IMR-90 (cell line): ENCODE measurements at regions not wholly inside any gene's neighbourhood (a gene's known extent, or its start where the extent isn't known, plus 50 kb on each side); places are given as distances from the start of the nearest gene placed in this dataset.

ENCODE experiments used
- ATAC-seq: fragments of 200-7000 bp; cut with Tn5 transposase; 2 replicates; pipeline ENCODE4 v1.9.1; 2020; ENCODE audit warnings: low read depth, mild to moderate bottlenecking, moderate library complexity
- BruUV-seq: library from RNA; stranded (reverse); fragments of 400-500 nt; replicated peaks from 2 replicates; lab custom pipeline; 2021; lab: Mats Ljungman, UMichigan
- CTCF ChIA-PET: fragments of 300-600 bp; formaldehyde crosslinking; extraction: SDS; loops from one replicate; lab custom pipeline; 2021; ENCODE audit warnings: antibody characterized with exemption; lab: Yijun Ruan, JAX
- POLR2A ChIA-PET: fragments of 300-600 bp; sonication (Branson Sonifier 250); formaldehyde crosslinking; loops from one replicate; lab custom pipeline; 2022; ENCODE audit warnings: antibody characterized with exemption; ENCODE audit not compliant: unreplicated experiment; lab: Charles Lee
- DNase-seq: peaks from one replicate; pipeline ENCODE4 v3.0.0; 2013
- H2AFZ ChIP-seq: replicated peaks from 2 replicates; pipeline ENCODE3; 2013; ENCODE audit warnings: low read length, mild to moderate bottlenecking; ENCODE audit not compliant: poor library complexity
- H2AK5ac ChIP-seq: 2 replicates; pipeline ENCODE4 v1.6.1; 2013; ENCODE audit warnings: low read depth, low read length, inconsistent platforms
- H2AK9ac ChIP-seq: replicated peaks from 2 replicates; pipeline ENCODE3; 2013; ENCODE audit warnings: mild to moderate bottlenecking, low read depth, low read length, moderate library complexity; ENCODE audit not compliant: poor library complexity
- H2BK120ac ChIP-seq: 2 replicates; pipeline ENCODE4 v1.6.1; 2013; ENCODE audit warnings: low read depth, low read length, inconsistent platforms
- H2BK15ac ChIP-seq: 3 replicates; pipeline ENCODE4 v1.6.1; 2013; ENCODE audit warnings: low read depth, low read length, inconsistent platforms
- H2BK20ac ChIP-seq: 2 replicates; pipeline ENCODE4 v1.6.1; 2013; ENCODE audit warnings: low read depth, mild to moderate bottlenecking, inconsistent platforms, low read length, moderate library complexity
- H2BK5ac ChIP-seq: 2 replicates; pipeline ENCODE4 v1.6.1; 2013; ENCODE audit warnings: mild to moderate bottlenecking, low read depth, low read length, inconsistent platforms; ENCODE audit not compliant: poor library complexity, severe bottlenecking
- H3K14ac ChIP-seq: replicated peaks from 2 replicates; pipeline ENCODE4 v1.6.1; 2013; ENCODE audit warnings: low read depth, low read length, inconsistent platforms
- H3K18ac ChIP-seq: 2 replicates; pipeline ENCODE4 v1.6.1; 2013; ENCODE audit warnings: low read depth, low read length, control low read depth
- H3K23ac ChIP-seq: 2 replicates; pipeline ENCODE4 v1.6.1; 2013; ENCODE audit warnings: low read depth, low read length, inconsistent platforms
- H3K27ac ChIP-seq: 2 replicates; pipeline ENCODE4 v1.5.1; 2013; ENCODE audit warnings: mild to moderate bottlenecking, control low read depth, low read length; ENCODE audit not compliant: insufficient read depth
- H3K27me3 ChIP-seq: 2 replicates; pipeline ENCODE4 v1.6.1; 2013; ENCODE audit warnings: low read length; ENCODE audit not compliant: control insufficient read depth, insufficient read depth
- H3K36me3 ChIP-seq: 2 replicates; pipeline ENCODE4 v1.6.1; 2013; ENCODE audit warnings: low read length, mixed read lengths; ENCODE audit not compliant: control insufficient read depth, insufficient read depth
- H3K4ac ChIP-seq: 2 replicates; pipeline ENCODE4 v1.6.1; 2013; ENCODE audit warnings: low read depth, low read length, inconsistent platforms
- H3K4me1 ChIP-seq: 2 replicates; pipeline ENCODE4 v1.6.1; 2013; ENCODE audit warnings: low read length, mixed read lengths; ENCODE audit not compliant: control insufficient read depth, insufficient read depth
- H3K4me2 ChIP-seq: 2 replicates; pipeline ENCODE4 v1.6.1; 2013; ENCODE audit warnings: low read depth, mild to moderate bottlenecking, control low read depth, low read length, moderate library complexity
- H3K4me3 ChIP-seq: 2 replicates; pipeline ENCODE4 v1.5.1; 2013; ENCODE audit warnings: low read depth, mild to moderate bottlenecking, control low read depth, low read length, moderate library complexity; ENCODE audit not compliant: insufficient read depth
- H3K56ac ChIP-seq: 2 replicates; pipeline ENCODE4 v1.6.1; 2013; ENCODE audit warnings: low read length, inconsistent platforms; ENCODE audit not compliant: insufficient read depth; ENCODE audit errors: extremely low read depth
- H3K79me1 ChIP-seq, 2 experiments: 2 replicates each; pipeline ENCODE4 v1.6.1; 2013; ENCODE audit warnings: low read length in 2 of 2, inconsistent platforms in 1 of 2, low read depth in 1 of 2
- H3K9ac ChIP-seq: 2 replicates; pipeline ENCODE4 v1.6.1; 2013; ENCODE audit warnings: low read depth, low read length, control low read depth
- H3K9me1 ChIP-seq: 2 replicates; pipeline ENCODE4 v1.6.1; 2013; ENCODE audit warnings: low read length, inconsistent platforms; ENCODE audit not compliant: insufficient read depth
- H3K9me3 ChIP-seq: 2 replicates; pipeline ENCODE4 v1.6.1; 2013; ENCODE audit warnings: low read length; ENCODE audit not compliant: control insufficient read depth, insufficient read depth
- H4K20me1 ChIP-seq: 2 replicates; pipeline ENCODE4 v1.6.1; 2013; ENCODE audit warnings: low read length, inconsistent platforms; ENCODE audit not compliant: insufficient read depth
- H4K5ac ChIP-seq: 2 replicates; pipeline ENCODE4 v1.6.1; 2013; ENCODE audit warnings: mild to moderate bottlenecking, low read depth, low read length, control low read depth
- H4K8ac ChIP-seq, 2 experiments: 2 replicates each; pipeline ENCODE4 v1.6.1; 2013; ENCODE audit warnings: low read depth in 2 of 2, low read length in 2 of 2, control low read depth in 1 of 2, inconsistent platforms in 1 of 2
- H4K91ac ChIP-seq: 2 replicates; pipeline ENCODE4 v1.6.1; 2013; ENCODE audit warnings: low read depth, low read length, inconsistent platforms; ENCODE audit not compliant: insufficient read depth
- FOS ChIP-seq: fragments of 150-350 bp; IDR thresholded peaks from 2 replicates; pipeline ENCODE4 v1.6.1; 2016; ENCODE audit warnings: low read depth, low read length
- MAZ ChIP-seq: IDR thresholded peaks from 2 replicates; pipeline ENCODE4 v1.6.1; 2012; ENCODE audit warnings: low read depth, mild to moderate bottlenecking, low read length, improper control_type of control experiment, moderate library complexity, borderline replicate concordance
- MXI1 ChIP-seq: IDR thresholded peaks from 2 replicates; pipeline ENCODE4 v1.6.1; 2012; ENCODE audit warnings: low read depth, mild to moderate bottlenecking, low read length, moderate library complexity, borderline replicate concordance
- RCOR1 ChIP-seq: IDR thresholded peaks from 2 replicates; pipeline ENCODE4 v1.6.1; 2012; ENCODE audit warnings: mild to moderate bottlenecking, low read length, improper control_type of control experiment; ENCODE audit not compliant: insufficient replicate concordance
- RFX5 ChIP-seq: IDR thresholded peaks from 2 replicates; pipeline ENCODE4 v1.8.0; 2012; ENCODE audit warnings: low read depth, mild to moderate bottlenecking, low read length, moderate library complexity
- SMC3 ChIP-seq: fragments of 150-350 bp; IDR thresholded peaks from 2 replicates; pipeline ENCODE4 v1.6.1; 2016; ENCODE audit warnings: low read depth, mild to moderate bottlenecking, antibody characterized with exemption, low read length, moderate library complexity
- USF2 ChIP-seq: fragments of 150-350 bp; IDR thresholded peaks from 2 replicates; pipeline ENCODE4 v1.6.1; 2017; ENCODE audit warnings: mild to moderate bottlenecking, antibody characterized with exemption, low read length, low read depth
- WGBS, 2 experiments: methylation state at CpG; one replicate each; pipeline versions ENCODE4 v1.1.5 to v1.1.7; 2013; ENCODE audit warnings: missing lambda C conversion rate in 2 of 2; ENCODE audit not compliant: insufficient read length in 1 of 2; ENCODE audit errors: extremely low coverage in 2 of 2; 5-methylcytosine and 5-hydroxymethylcytosine counted together
- dilution Hi-C: fragments of 300-500 bp; cut with HindIII; formaldehyde crosslinking; loops from one replicate; pipeline ENCODE4 v1.14.3; 2018; ENCODE audit warnings: low sequenced_read_pairs; ENCODE audit not compliant: unreplicated experiment
- in situ Hi-C: fragments of 300-500 bp; cut with MboI; formaldehyde crosslinking; loops from 3 replicates; pipeline ENCODE4 v1.14.3; 2019; ENCODE audit warnings: low sequenced_read_pairs, inconsistent platforms, mixed read lengths
- intact Hi-C: fragments of 100-400 bp; cut with micrococcal nuclease; formaldehyde crosslinking; loops from 2 replicates; pipeline ENCODE4 v1.10.0; 2022
- TF ChIP-seq, protein P1 (sequence below): fragments of 150-350 bp; IDR thresholded peaks from 2 replicates; pipeline ENCODE4 v1.6.1; 2016; ENCODE audit warnings: low read depth, mild to moderate bottlenecking, low read length, moderate library complexity, borderline replicate concordance
- TF ChIP-seq, protein P2 (sequence below): conservative IDR thresholded peaks from 2 replicates; pipeline ENCODE4 v1.5.1; 2012; ENCODE audit warnings: mild to moderate bottlenecking, low read depth, low read length, improper control_type of control experiment

DNA sequence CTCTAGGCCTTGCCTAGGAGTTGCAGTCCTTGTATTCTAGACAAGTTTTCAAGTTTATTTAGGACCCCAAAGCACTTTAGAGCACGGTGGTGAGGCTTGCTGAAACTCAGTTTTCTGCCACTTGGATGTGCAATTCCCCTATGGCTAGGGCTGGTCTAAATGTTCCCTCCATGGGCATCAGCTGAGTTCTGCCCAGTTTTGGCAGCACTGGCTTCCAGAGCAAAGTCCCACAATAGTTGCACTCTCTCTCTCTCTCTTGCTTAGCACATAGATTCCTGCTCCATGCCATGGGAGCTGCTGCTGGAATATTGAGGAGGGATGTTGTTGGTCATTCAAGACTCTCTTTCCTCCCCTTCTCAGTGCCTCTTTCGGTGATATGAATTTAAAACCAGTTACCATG, 760.2 kb upstream of the SLC39A10 start:
- Histone ChIP-seq H3K23ac (no peak overlapping the region), H2AK5ac (no peak overlapping the region), H2BK20ac (no peak overlapping the region), H2BK120ac (no peak overlapping the region), H4K91ac (no peak overlapping the region), H3K4me1 (no peaks in the 10 kb centered on the region), H3K9ac (no peak overlapping the region), H3K27ac (no peak overlapping the region), H3K18ac (no peak overlapping the region), H2BK15ac (no peak overlapping the region), H3K79me1 (no peaks in the 10 kb centered on the region), H3K4ac (no peak overlapping the region), H3K4me3 (no peak overlapping the region), H2AK9ac (no peak overlapping the region), H4K8ac (no peak overlapping the region), H3K36me3 (no peaks in the 10 kb centered on the region), H3K27me3 (no peaks in the 10 kb centered on the region), H2AFZ (no peak overlapping the region), H2BK5ac (no peak overlapping the region), H3K9me1 (no peaks in the 10 kb centered on the region), H3K56ac (no peak overlapping the region), H3K9me3 (peaks cover 5% of the 10 kb centered on the region), H3K14ac (no peak overlapping the region), H4K20me1 (no peaks in the 10 kb centered on the region), H3K4me2 (no peak overlapping the region), H4K5ac (no peak overlapping the region)
- no TSS peak for BruUV-seq
- TF ChIP-seq RCOR1: no peak
- no peak for TF ChIP-seq USF2
- no peak for TF ChIP-seq RFX5
- no peak for TF ChIP-seq MXI1
- TF ChIP-seq FOS: no peak
- TF ChIP-seq, protein P1, sequence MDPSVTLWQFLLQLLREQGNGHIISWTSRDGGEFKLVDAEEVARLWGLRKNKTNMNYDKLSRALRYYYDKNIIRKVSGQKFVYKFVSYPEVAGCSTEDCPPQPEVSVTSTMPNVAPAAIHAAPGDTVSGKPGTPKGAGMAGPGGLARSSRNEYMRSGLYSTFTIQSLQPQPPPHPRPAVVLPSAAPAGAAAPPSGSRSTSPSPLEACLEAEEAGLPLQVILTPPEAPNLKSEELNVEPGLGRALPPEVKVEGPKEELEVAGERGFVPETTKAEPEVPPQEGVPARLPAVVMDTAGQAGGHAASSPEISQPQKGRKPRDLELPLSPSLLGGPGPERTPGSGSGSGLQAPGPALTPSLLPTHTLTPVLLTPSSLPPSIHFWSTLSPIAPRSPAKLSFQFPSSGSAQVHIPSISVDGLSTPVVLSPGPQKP: no peak
- no peak for TF ChIP-seq MAZ
- TF ChIP-seq, protein P2, sequence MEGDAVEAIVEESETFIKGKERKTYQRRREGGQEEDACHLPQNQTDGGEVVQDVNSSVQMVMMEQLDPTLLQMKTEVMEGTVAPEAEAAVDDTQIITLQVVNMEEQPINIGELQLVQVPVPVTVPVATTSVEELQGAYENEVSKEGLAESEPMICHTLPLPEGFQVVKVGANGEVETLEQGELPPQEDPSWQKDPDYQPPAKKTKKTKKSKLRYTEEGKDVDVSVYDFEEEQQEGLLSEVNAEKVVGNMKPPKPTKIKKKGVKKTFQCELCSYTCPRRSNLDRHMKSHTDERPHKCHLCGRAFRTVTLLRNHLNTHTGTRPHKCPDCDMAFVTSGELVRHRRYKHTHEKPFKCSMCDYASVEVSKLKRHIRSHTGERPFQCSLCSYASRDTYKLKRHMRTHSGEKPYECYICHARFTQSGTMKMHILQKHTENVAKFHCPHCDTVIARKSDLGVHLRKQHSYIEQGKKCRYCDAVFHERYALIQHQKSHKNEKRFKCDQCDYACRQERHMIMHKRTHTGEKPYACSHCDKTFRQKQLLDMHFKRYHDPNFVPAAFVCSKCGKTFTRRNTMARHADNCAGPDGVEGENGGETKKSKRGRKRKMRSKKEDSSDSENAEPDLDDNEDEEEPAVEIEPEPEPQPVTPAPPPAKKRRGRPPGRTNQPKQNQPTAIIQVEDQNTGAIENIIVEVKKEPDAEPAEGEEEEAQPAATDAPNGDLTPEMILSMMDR: no peak
- no peak for TF ChIP-seq SMC3
- in situ Hi-C loops (no loop called here), intact Hi-C loops (no loop called here), dilution Hi-C loops (no loop called here)
- ChIA-PET POLR2A (no interaction called here), CTCF (no interaction called here)
- ATAC-seq (no peak), DNase-seq (no peak)
- WGBS, 2 experiments: no CpG with 5 or more reads among the region's 2 CpGs
